HepG2 (cell line): ENCODE measurements at regions not wholly inside any gene's neighbourhood (a gene's known extent, or its start where the extent isn't known, plus 50 kb on each side); places are given as distances from the start of the nearest gene placed in this dataset.

ENCODE experiments used
- AKAP8 ChIP-seq: sonication (generic); formaldehyde crosslinking; IDR thresholded peaks from 2 replicates; pipeline ENCODE4 v1.5.1; 2020; ENCODE audit warnings: mild to moderate bottlenecking, missing genetic modification reagents
- AKNA ChIP-seq: sonication (generic); formaldehyde crosslinking; IDR thresholded peaks from 2 replicates; pipeline ENCODE4 v1.4.0; 2020; ENCODE audit warnings: missing genetic modification reagents, borderline replicate concordance
- ATF1 ChIP-seq: IDR thresholded peaks from 2 replicates; pipeline ENCODE4 v1.6.1; 2016; ENCODE audit warnings: mild to moderate bottlenecking, control low read depth
- DPF2 ChIP-seq: sonication (generic); formaldehyde crosslinking; IDR thresholded peaks from 2 replicates; pipeline ENCODE4 v1.4.0; 2020; ENCODE audit warnings: mild to moderate bottlenecking, low read depth, missing genetic modification reagents, borderline replicate concordance
- GABPB1 ChIP-seq: IDR thresholded peaks from 2 replicates; pipeline ENCODE4 v1.6.1; 2016; ENCODE audit warnings: mild to moderate bottlenecking, missing genetic modification reagents, moderate library complexity, missing compliant biosample characterization
- HMGA1 ChIP-seq: sonication (generic); formaldehyde crosslinking; conservative IDR thresholded peaks from 2 replicates; pipeline ENCODE4 v1.4.0; 2020; ENCODE audit warnings: missing genetic modification reagents
- MTA3 ChIP-seq: sonication (generic); formaldehyde crosslinking; IDR thresholded peaks from 2 replicates; pipeline ENCODE4 v1.4.0; 2020; ENCODE audit warnings: missing genetic modification reagents
- MTERF4 ChIP-seq: sonication (generic); formaldehyde crosslinking; IDR thresholded peaks from 2 replicates; pipeline ENCODE4 v1.8.0; 2023; ENCODE audit warnings: mild to moderate bottlenecking, missing genetic modification reagents
- NFKBIZ ChIP-seq: IDR thresholded peaks from 2 replicates; pipeline ENCODE4 v1.6.1; 2018; ENCODE audit warnings: missing genetic modification reagents, missing compliant biosample characterization
- PHF20 ChIP-seq: sonication (generic); formaldehyde crosslinking; IDR thresholded peaks from 2 replicates; pipeline ENCODE4 v1.5.0; 2020; ENCODE audit warnings: mild to moderate bottlenecking, missing genetic modification reagents
- PHF8 ChIP-seq: sonication (generic); formaldehyde crosslinking; IDR thresholded peaks from 2 replicates; pipeline ENCODE4 v1.5.0; 2020; ENCODE audit warnings: missing genetic modification reagents
- RXRA ChIP-seq: sonication (generic); formaldehyde crosslinking; IDR thresholded peaks from 2 replicates; pipeline ENCODE4 v1.5.1; 2020; ENCODE audit warnings: missing genetic modification reagents
- SATB2 ChIP-seq: sonication (generic); formaldehyde crosslinking; IDR thresholded peaks from 2 replicates; pipeline ENCODE4 v1.5.0; 2020; ENCODE audit warnings: missing genetic modification reagents
- SP5 ChIP-seq: IDR thresholded peaks from 2 replicates; pipeline ENCODE4 v1.6.1; 2016; ENCODE audit warnings: low read depth, borderline replicate concordance
- TIGD3 ChIP-seq: sonication (generic); formaldehyde crosslinking; IDR thresholded peaks from 2 replicates; pipeline ENCODE4 v1.5.1; 2020; ENCODE audit warnings: mild to moderate bottlenecking, missing genetic modification reagents, borderline replicate concordance
- ZNF34 ChIP-seq: sonication (generic); formaldehyde crosslinking; IDR thresholded peaks from 2 replicates; pipeline ENCODE4 v1.4.0; 2020; ENCODE audit warnings: mild to moderate bottlenecking, missing genetic modification reagents, borderline replicate concordance
- ZNF451 ChIP-seq: sonication (generic); formaldehyde crosslinking; IDR thresholded peaks from 2 replicates; pipeline ENCODE4 v1.5.0; 2020; ENCODE audit warnings: mild to moderate bottlenecking, missing genetic modification reagents
- ZNF672 ChIP-seq: sonication (generic); formaldehyde crosslinking; IDR thresholded peaks from 2 replicates; pipeline ENCODE4 v1.8.1; 2022; ENCODE audit warnings: missing genetic modification reagents
- TF ChIP-seq, protein P1 (sequence below): sonication (generic); formaldehyde crosslinking; IDR thresholded peaks from 2 replicates; pipeline ENCODE4 v1.8.0; 2022; ENCODE audit warnings: missing genetic modification reagents, mild to moderate bottlenecking, inconsistent platforms, borderline replicate concordance
- TF ChIP-seq, protein P2 (sequence below): sonication (generic); formaldehyde crosslinking; conservative IDR thresholded peaks from 2 replicates; pipeline ENCODE4 v1.4.0; 2020; ENCODE audit warnings: missing genetic modification reagents

DNA sequence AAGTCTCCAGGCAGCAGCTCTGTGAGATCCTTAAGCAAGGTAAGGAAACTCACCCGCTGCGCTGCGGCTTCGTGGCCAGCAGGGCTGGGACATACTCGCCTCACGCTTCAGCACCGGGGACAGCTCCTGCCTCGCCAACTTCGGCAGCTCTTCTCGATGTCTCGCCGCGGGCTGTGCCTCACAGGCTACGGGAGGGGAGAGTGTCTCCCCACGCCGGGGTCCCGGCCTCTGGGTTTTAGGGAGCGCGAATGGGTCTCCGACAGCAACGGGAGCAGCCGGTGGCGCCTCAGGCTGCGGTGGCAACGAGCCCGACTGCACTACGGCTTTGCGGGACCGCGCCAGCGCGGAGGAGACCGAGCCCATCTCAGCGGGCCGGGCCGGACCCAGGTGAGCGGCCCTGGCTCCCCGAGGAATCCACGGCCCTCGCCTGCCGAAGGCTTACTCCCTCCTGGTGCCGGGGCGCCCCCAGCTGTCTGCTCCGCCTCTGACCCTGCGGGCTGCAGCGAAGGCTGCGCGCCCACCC is 62.4 kb downstream of the LSM5 start (continued):
- peak; percentile 89 for TF ChIP-seq AKNA (CRISPR knock-in tag)
- TF ChIP-seq ZNF34 (CRISPR knock-in tag), result no peak
- peak; percentile 92 for TF ChIP-seq SATB2 (CRISPR knock-in tag)
- peak; percentile 87; the same call in 1 of the 2 replicates for TF ChIP-seq ZNF451
- TF ChIP-seq DPF2 (CRISPR knock-in tag), result no peak
- no peak for TF ChIP-seq AKAP8
- TF ChIP-seq PHF20 (CRISPR knock-in tag), result peak; percentile 34; the same call in 1 of the 2 replicates
- no peak for TF ChIP-seq MTA3
- TF ChIP-seq, protein P1, sequence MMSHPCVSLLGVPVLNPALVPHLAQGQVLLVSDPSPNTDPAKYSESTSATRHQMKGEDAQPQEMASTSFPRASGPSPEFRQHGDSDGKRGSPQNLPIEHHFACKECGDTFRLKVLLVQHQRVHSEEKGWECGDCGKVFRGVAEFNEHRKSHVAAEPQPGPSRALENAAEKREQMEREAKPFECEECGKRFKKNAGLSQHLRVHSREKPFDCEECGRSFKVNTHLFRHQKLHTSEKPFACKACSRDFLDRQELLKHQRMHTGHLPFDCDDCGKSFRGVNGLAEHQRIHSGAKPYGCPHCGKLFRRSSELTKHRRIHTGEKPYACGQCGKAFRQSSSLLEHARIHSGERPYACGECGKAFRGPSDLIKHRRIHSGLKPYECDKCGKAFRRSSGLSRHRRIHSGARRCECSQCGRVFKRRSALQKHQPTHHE, result no peak
- TF ChIP-seq RXRA (CRISPR knock-in tag), result 0 out of 2 replicates have a peak, but pooled peaks have one; percentile 9
- no peak for TF ChIP-seq HMGA1 (CRISPR knock-in tag)
- TF ChIP-seq ATF1 (CRISPR knock-in tag), result no peak
- peak; percentile 53 for TF ChIP-seq GABPB1 (CRISPR knock-in tag)
- no peak for TF ChIP-seq SP5 (CRISPR knock-in tag)
- TF ChIP-seq TIGD3, result no peak; the same call in 1 of the 2 replicates
- TF ChIP-seq PHF8, result no peak
- peak; percentile 68; the same call in 1 of the 2 replicates for TF ChIP-seq ZNF672 (CRISPR knock-in tag)
- TF ChIP-seq MTERF4 (CRISPR knock-in tag), result peak; percentile 85; the same call in 1 of the 2 replicates
- TF ChIP-seq, protein P2, sequence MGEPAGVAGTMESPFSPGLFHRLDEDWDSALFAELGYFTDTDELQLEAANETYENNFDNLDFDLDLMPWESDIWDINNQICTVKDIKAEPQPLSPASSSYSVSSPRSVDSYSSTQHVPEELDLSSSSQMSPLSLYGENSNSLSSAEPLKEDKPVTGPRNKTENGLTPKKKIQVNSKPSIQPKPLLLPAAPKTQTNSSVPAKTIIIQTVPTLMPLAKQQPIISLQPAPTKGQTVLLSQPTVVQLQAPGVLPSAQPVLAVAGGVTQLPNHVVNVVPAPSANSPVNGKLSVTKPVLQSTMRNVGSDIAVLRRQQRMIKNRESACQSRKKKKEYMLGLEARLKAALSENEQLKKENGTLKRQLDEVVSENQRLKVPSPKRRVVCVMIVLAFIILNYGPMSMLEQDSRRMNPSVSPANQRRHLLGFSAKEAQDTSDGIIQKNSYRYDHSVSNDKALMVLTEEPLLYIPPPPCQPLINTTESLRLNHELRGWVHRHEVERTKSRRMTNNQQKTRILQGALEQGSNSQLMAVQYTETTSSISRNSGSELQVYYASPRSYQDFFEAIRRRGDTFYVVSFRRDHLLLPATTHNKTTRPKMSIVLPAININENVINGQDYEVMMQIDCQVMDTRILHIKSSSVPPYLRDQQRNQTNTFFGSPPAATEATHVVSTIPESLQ, result peak; percentile 95; the same call in 1 of the 2 replicates
- TF ChIP-seq NFKBIZ (CRISPR knock-in tag), result peak; percentile 87; the same call in 1 of the 2 replicates
